H1 (cell line): ENCODE measurements at regions not wholly inside any gene's neighbourhood (a gene's known extent, or its start where the extent isn't known, plus 50 kb on each side); places are given as distances from the start of the nearest gene placed in this dataset.

Experiments
- CTCF ChIA-PET: fragments of 300-600 bp; sonication (Branson Sonifier 250); formaldehyde crosslinking; loops from one replicate; lab custom pipeline; 2021; ENCODE audit not compliant: partially characterized antibody; lab: Charles Lee
- POLR2A ChIA-PET: fragments of 300-600 bp; sonication (Branson Sonifier 250); formaldehyde crosslinking; loops from one replicate; lab custom pipeline; 2021; ENCODE audit warnings: inconsistent platforms; ENCODE audit not compliant: partially characterized antibody; lab: Charles Lee
- DNase-seq, 2 experiments: peaks; one replicate each; pipeline versions ENCODE4 v3.0.0 to v3.0.0-alpha.2; 2010 to 2022; ENCODE audit warnings: low spot score in 2 of 2, low read depth in 1 of 2, mixed read lengths in 1 of 2
- FAIRE-seq: peaks from 2 replicates; lab custom pipeline; 2011; peaks lifted over from hg19 to GRCh38; lab: Jason Lieb, UNC
- H2AFZ ChIP-seq: 2 replicates; pipeline ENCODE4 v1.8.1; 2012; ENCODE audit warnings: low read length, inconsistent platforms
- H2AK5ac ChIP-seq: 2 replicates; pipeline ENCODE4 v1.6.1; 2013; ENCODE audit warnings: low read depth, low read length
- H2BK120ac ChIP-seq: replicated peaks from 2 replicates; pipeline ENCODE3; 2013; ENCODE audit warnings: low read depth, low read length, inconsistent platforms
- H2BK12ac ChIP-seq: 2 replicates; pipeline ENCODE4 v1.6.1; 2013; ENCODE audit warnings: low read depth, low read length
- H2BK15ac ChIP-seq: 2 replicates; pipeline ENCODE4 v1.6.1; 2013; ENCODE audit warnings: low read length
- H2BK20ac ChIP-seq: 2 replicates; pipeline ENCODE4 v1.6.1; 2013; ENCODE audit warnings: low read length
- H2BK5ac ChIP-seq: 2 replicates; pipeline ENCODE4 v1.6.1; 2013; ENCODE audit warnings: low read depth, low read length
- H3K14ac ChIP-seq: 2 replicates; pipeline ENCODE4 v1.6.1; 2013; ENCODE audit warnings: inconsistent platforms; ENCODE audit not compliant: insufficient read length
- H3K18ac ChIP-seq: 2 replicates; pipeline ENCODE4 v1.6.1; 2013; ENCODE audit warnings: low read length; ENCODE audit errors: extremely low read depth
- H3K23ac ChIP-seq: 2 replicates; pipeline ENCODE4 v1.6.1; 2013; ENCODE audit warnings: inconsistent platforms; ENCODE audit not compliant: insufficient read length
- H3K23me2 ChIP-seq: 2 replicates; pipeline ENCODE4 v1.6.1; 2013; ENCODE audit warnings: low read depth, low read length
- H3K27ac ChIP-seq: 2 replicates; pipeline ENCODE4 v1.6.1; 2011; ENCODE audit warnings: low read depth, low read length, inconsistent platforms
- H3K27me3 ChIP-seq, 4 experiments: replicated peaks in 1 of 4; 1 replicate in 1 of 4; 2 replicates in 3 of 4; pipeline versions ENCODE4 v1.6.1 to v1.8.1; 2011 to 2013; ENCODE audit warnings: low read length in 3 of 4, mild to moderate bottlenecking in 3 of 4, inconsistent platforms in 2 of 4, mixed read lengths in 2 of 4, moderate library complexity in 1 of 4; ENCODE audit not compliant: control insufficient read depth in 3 of 4, insufficient read depth in 3 of 4; ENCODE audit errors: extremely low read depth in 1 of 4
- H3K36me3 ChIP-seq, 4 experiments: 2 replicates each; pipeline versions ENCODE4 v1.6.1 to v1.8.1; 2011 to 2013; ENCODE audit warnings: mild to moderate bottlenecking in 4 of 4, low read length in 3 of 4, moderate library complexity in 2 of 4, control low read depth in 1 of 4, inconsistent platforms in 1 of 4; ENCODE audit not compliant: insufficient read depth in 4 of 4, control insufficient read depth in 2 of 4
- H3K4ac ChIP-seq: replicated peaks from 2 replicates; pipeline ENCODE3; 2013; ENCODE audit warnings: low read length, low read depth, mixed read lengths, inconsistent platforms; ENCODE audit not compliant: insufficient read length
- H3K4me1 ChIP-seq, 4 experiments: replicated peaks in 1 of 4; 1 replicate in 1 of 4; 2 replicates in 3 of 4; pipeline versions ENCODE4 v1.6.1 to v1.8.1; 2011 to 2013; ENCODE audit warnings: low read length in 3 of 4, inconsistent platforms in 2 of 4, mixed read lengths in 1 of 4; ENCODE audit not compliant: insufficient read depth in 4 of 4, control insufficient read depth in 3 of 4
- H3K4me2 ChIP-seq, 2 experiments: 2 replicates each; pipeline versions ENCODE4 v1.6.1 to v1.8.1; 2011 to 2013; ENCODE audit warnings: low read depth in 2 of 2, low read length in 2 of 2, control low read depth in 1 of 2, inconsistent platforms in 1 of 2, mild to moderate bottlenecking in 1 of 2; ENCODE audit not compliant: insufficient read depth in 1 of 2
- H3K4me3 ChIP-seq, 4 experiments: fragments of 200-600, 300-600 bp in 1 of 4; sonication (generic), shearing (Covaris generic), sonication (Bioruptor Twin) in 1 of 4; 2 replicates each; pipeline versions ENCODE4 v1.5.1 to v1.8.1; 2011 to 2016; ENCODE audit warnings: low read length in 4 of 4, low read depth in 3 of 4, control low read depth in 2 of 4, inconsistent platforms in 2 of 4, mild to moderate bottlenecking in 2 of 4, mixed read lengths in 1 of 4, moderate library complexity in 1 of 4; ENCODE audit not compliant: insufficient read depth in 2 of 4; ENCODE audit errors: extremely low read depth in 1 of 4
- H3K56ac ChIP-seq: replicated peaks from 2 replicates; pipeline ENCODE3; 2013; ENCODE audit warnings: low read depth, mild to moderate bottlenecking, mixed read lengths, low read length, inconsistent platforms; ENCODE audit not compliant: insufficient read length
- H3K79me1 ChIP-seq: 2 replicates; pipeline ENCODE4 v1.6.1; 2013; ENCODE audit warnings: low read depth, low read length, control low read depth
- H3K79me2 ChIP-seq, 2 experiments: 2 replicates each; pipeline versions ENCODE4 v1.6.1 to v1.8.1; 2012 to 2013; ENCODE audit warnings: low read length in 2 of 2, mild to moderate bottlenecking in 2 of 2, inconsistent platforms in 1 of 2; ENCODE audit not compliant: insufficient read depth in 2 of 2, control insufficient read depth in 1 of 2
- H3K9ac ChIP-seq, 4 experiments: replicated peaks in 1 of 4; 1 replicate in 1 of 4; 2 replicates in 3 of 4; pipeline versions ENCODE4 v1.6.1 to v1.8.1; 2011 to 2013; ENCODE audit warnings: low read depth in 3 of 4, low read length in 3 of 4, control low read depth in 2 of 4, mild to moderate bottlenecking in 2 of 4, moderate library complexity in 2 of 4, inconsistent platforms in 1 of 4; ENCODE audit errors: extremely low read depth in 1 of 4
- H3K9me3 ChIP-seq, 2 experiments: 2 replicates each; pipeline versions ENCODE4 v1.6.1 to v1.8.1; 2012 to 2013; ENCODE audit warnings: mild to moderate bottlenecking in 2 of 2, moderate library complexity in 2 of 2, control low read depth in 1 of 2, inconsistent platforms in 1 of 2, low read depth in 1 of 2, low read length in 1 of 2, mixed read lengths in 1 of 2; ENCODE audit not compliant: insufficient read depth in 2 of 2
- H4K20me1 ChIP-seq, 2 experiments: replicated peaks in 1 of 2; 2 replicates each; pipeline versions ENCODE3 to v1.8.1; 2011 to 2013; ENCODE audit warnings: inconsistent platforms in 2 of 2, low read length in 2 of 2, mild to moderate bottlenecking in 1 of 2; ENCODE audit not compliant: insufficient read depth in 2 of 2, control insufficient read depth in 1 of 2
- H4K5ac ChIP-seq: 2 replicates; pipeline ENCODE4 v1.6.1; 2013; ENCODE audit warnings: low read length, low read depth, mixed read lengths, inconsistent platforms; ENCODE audit not compliant: insufficient read length
- H4K8ac ChIP-seq: 2 replicates; pipeline ENCODE4 v1.8.0; 2013; ENCODE audit warnings: mild to moderate bottlenecking, moderate library complexity, low read length, inconsistent platforms; ENCODE audit not compliant: insufficient read depth; ENCODE audit errors: extremely low read depth
- H4K91ac ChIP-seq: replicated peaks from 2 replicates; pipeline ENCODE3; 2013; ENCODE audit warnings: low read length, mixed read lengths, inconsistent platforms; ENCODE audit not compliant: insufficient read length
- CBX5 ChIP-seq: fragments of 300-800, 300-1000 bp; sonication (generic); IDR thresholded peaks from 2 replicates; pipeline ENCODE4 v1.7.1; 2016; ENCODE audit warnings: antibody characterized with exemption, low read length, low read depth
- CTBP2 ChIP-seq: IDR thresholded peaks from 2 replicates; pipeline ENCODE4 v1.7.0; 2011; ENCODE audit warnings: borderline replicate concordance, mild to moderate bottlenecking, moderate library complexity, mixed read lengths, low read length; ENCODE audit not compliant: insufficient read depth, insufficient read length
- EP300 ChIP-seq, 2 experiments: IDR thresholded peaks; 1 replicate in 1 of 2; 2 replicates in 1 of 2; pipeline ENCODE4 v1.6.1; 2011 to 2012; ENCODE audit warnings: low read depth in 2 of 2, low read length in 2 of 2, mild to moderate bottlenecking in 2 of 2, borderline replicate concordance in 1 of 2, inconsistent platforms in 1 of 2, moderate library complexity in 1 of 2
- EZH2 ChIP-seq: fragments of 200-600 bp; sonication (generic); IDR thresholded peaks from 2 replicates; pipeline ENCODE4 v1.7.1; 2012; ENCODE audit warnings: low read depth, mild to moderate bottlenecking, moderate library complexity, low read length, inconsistent platforms; ENCODE audit not compliant: severe bottlenecking
- FOSL1 ChIP-seq: IDR thresholded peaks from 2 replicates; pipeline ENCODE4 v1.6.1; 2011; ENCODE audit warnings: mild to moderate bottlenecking, low read depth, low read length, moderate library complexity; ENCODE audit not compliant: insufficient read depth
- MAX ChIP-seq: IDR thresholded peaks from 2 replicates; pipeline ENCODE4 v1.6.1; 2012; ENCODE audit warnings: inconsistent platforms
- PHF8 ChIP-seq: fragments of 200-600 bp; sonication (generic); conservative IDR thresholded peaks from 2 replicates; pipeline ENCODE4 v1.7.1; 2012; ENCODE audit warnings: low read depth, mild to moderate bottlenecking, inconsistent platforms, low read length, moderate library complexity
- POU5F1 ChIP-seq: IDR thresholded peaks from 2 replicates; pipeline ENCODE4 v1.6.1; 2011; ENCODE audit warnings: low read depth, mild to moderate bottlenecking, low read length, moderate library complexity
- SP1 ChIP-seq: IDR thresholded peaks from 2 replicates; pipeline ENCODE4 v1.6.1; 2011; ENCODE audit warnings: low read depth, low read length
- TCF12 ChIP-seq: IDR thresholded peaks from 2 replicates; pipeline ENCODE4 v1.6.1; 2011; ENCODE audit warnings: low read depth, mild to moderate bottlenecking, low read length
- USF2 ChIP-seq: IDR thresholded peaks from 2 replicates; pipeline ENCODE4 v1.6.1; 2011; ENCODE audit warnings: low read length, improper control_type of control experiment

- no peak overlapping the region for H3K14ac ChIP-seq
- no peaks in the 10 kb centered on the region for H3K23me2 ChIP-seq
- H2BK5ac ChIP-seq: no peak overlapping the region
- H2BK20ac ChIP-seq: no peak overlapping the region
- H3K9me3 ChIP-seq: no peaks in the 10 kb centered on the region
- H3K79me1 ChIP-seq: no peaks in the 10 kb centered on the region
- H3K36me3 ChIP-seq: no peaks in the 10 kb centered on the region
- no peak overlapping the region for H4K5ac ChIP-seq
- TF ChIP-seq FOSL1 (no peak), EZH2 (no peak), POU5F1 (no peak), EP300 (IDR thresholded peaks at IDR 0.05; ENCODE audit: borderline replicate concordance in 1 of 2, low read depth in 2 of 2, low read length in 2 of 2) (no peak), CBX5 (no peak), SP1 (no peak), CTBP2 (no peak), USF2 (no peak), MAX (no peak), PHF8 (no peak), TCF12 (no peak)
- no peak overlapping the region for H2BK120ac ChIP-seq
- no peak overlapping the region for H3K4me3 ChIP-seq
- H2BK12ac ChIP-seq: no peak overlapping the region
- POLR2A ChIA-PET: no interaction called here
- no peak overlapping the region for H3K23ac ChIP-seq
- no peak for DNase-seq
- H4K8ac ChIP-seq: no peak overlapping the region
- no peak overlapping the region for H3K4ac ChIP-seq
- H2AFZ ChIP-seq: peak overlapping the region; percentile 96; the same call in 1 of the 2 replicates
- no peak overlapping the region for H4K91ac ChIP-seq
- no peak overlapping the region for H3K18ac ChIP-seq
- CTCF ChIA-PET: no interaction called here
- H3K27ac ChIP-seq: no peak overlapping the region
- FAIRE-seq: no peak
- H3K4me2 ChIP-seq: no peak overlapping the region
- H3K27me3 ChIP-seq: no peaks in the 10 kb centered on the region
- H4K20me1 ChIP-seq: no peaks in the 10 kb centered on the region
- no peak overlapping the region for H3K56ac ChIP-seq
- no peak overlapping the region for H2AK5ac ChIP-seq
- peaks cover 0 to 1% (median 0%) of the 10 kb centered on the region in 4 experiments; a peak in 1 of 7 replicates for H3K4me1 ChIP-seq
- H3K79me2 ChIP-seq: no peaks in the 10 kb centered on the region
- H2BK15ac ChIP-seq: no peak overlapping the region
- no peak overlapping the region for H3K9ac ChIP-seq
Observed at GRCh38 chr14:40850191-40850590, 756.5 kb upstream of the LRFN5 start.
